ENCODE measurements at regions not wholly inside any gene's neighbourhood (a gene's known extent, or its start where the extent isn't known, plus 50 kb on each side); places are given as distances from the start of the nearest gene placed in this dataset.
A peak's percentile ranks its signal among the peaks of the same experiment; 100 is the strongest.

DNA sequence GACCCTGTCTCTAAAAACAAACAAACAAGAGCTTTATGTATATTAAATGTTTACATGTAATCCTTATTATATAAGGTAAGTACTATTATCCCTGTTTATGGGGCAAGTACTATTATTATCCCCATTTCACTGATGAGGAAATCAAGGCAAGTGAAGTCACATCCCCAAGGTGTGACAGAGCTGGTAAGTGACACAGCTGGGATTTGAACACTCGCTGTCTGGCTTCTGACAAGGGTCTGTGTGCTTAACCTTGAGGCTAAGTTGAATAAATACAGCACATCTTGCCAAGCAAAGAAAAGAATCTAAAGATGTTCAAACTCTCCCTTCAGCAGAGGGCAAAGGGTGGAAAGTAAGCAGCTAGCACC is 167.9 kb upstream of the IRF2BP2 start:
- Mint-ChIP-seq H3K4me1 (no peaks in the 10 kb centered on the region), H3K27ac (no peak overlapping the region), H3K36me3 (no peaks in the 10 kb centered on the region), H3K9me3 (peaks cover 3% of the 10 kb centered on the region), H3K27me3 (ENCODE audit: insufficient read depth, low read depth) (peaks cover 5% of the 10 kb centered on the region), H3K4me3 (no peak overlapping the region)
- H3K9me3 ChIP-seq (ENCODE audit: low read depth) = no peaks in the 10 kb centered on the region
- H3F3A ChIP-seq (ENCODE audit: low read depth) = no peaks in the 10 kb centered on the region
- no peaks in the 10 kb centered on the region for H3K79me2 ChIP-seq (ENCODE audit: low read depth)
- no peak overlapping the region for H3K27ac ChIP-seq
- H3K27me3 ChIP-seq = peaks cover 44% of the 10 kb centered on the region
- no peak overlapping the region for H3K9ac ChIP-seq
- no peak overlapping the region for H3K4me3 ChIP-seq
- no peaks in the 10 kb centered on the region for H4K20me1 ChIP-seq (ENCODE audit: low read depth)
- no peak overlapping the region for H3K4me2 ChIP-seq
- peaks cover 7% of the 10 kb centered on the region for H3K4me1 ChIP-seq
- H2AFZ ChIP-seq (replicated peaks) = no peak overlapping the region
- TF ChIP-seq EZH2phosphoT487 (IDR thresholded peaks at IDR 0.05) (no peak), EZH2 (IDR thresholded peaks at IDR 0.05) (no peak)
- TF ChIP-seq, protein P1, sequence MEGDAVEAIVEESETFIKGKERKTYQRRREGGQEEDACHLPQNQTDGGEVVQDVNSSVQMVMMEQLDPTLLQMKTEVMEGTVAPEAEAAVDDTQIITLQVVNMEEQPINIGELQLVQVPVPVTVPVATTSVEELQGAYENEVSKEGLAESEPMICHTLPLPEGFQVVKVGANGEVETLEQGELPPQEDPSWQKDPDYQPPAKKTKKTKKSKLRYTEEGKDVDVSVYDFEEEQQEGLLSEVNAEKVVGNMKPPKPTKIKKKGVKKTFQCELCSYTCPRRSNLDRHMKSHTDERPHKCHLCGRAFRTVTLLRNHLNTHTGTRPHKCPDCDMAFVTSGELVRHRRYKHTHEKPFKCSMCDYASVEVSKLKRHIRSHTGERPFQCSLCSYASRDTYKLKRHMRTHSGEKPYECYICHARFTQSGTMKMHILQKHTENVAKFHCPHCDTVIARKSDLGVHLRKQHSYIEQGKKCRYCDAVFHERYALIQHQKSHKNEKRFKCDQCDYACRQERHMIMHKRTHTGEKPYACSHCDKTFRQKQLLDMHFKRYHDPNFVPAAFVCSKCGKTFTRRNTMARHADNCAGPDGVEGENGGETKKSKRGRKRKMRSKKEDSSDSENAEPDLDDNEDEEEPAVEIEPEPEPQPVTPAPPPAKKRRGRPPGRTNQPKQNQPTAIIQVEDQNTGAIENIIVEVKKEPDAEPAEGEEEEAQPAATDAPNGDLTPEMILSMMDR (IDR thresholded peaks at IDR 0.05) = no peak
- no peak for DNase-seq (ENCODE audit: low spot score)
- H3K36me3 ChIP-seq = no peaks in the 10 kb centered on the region

DNA sequence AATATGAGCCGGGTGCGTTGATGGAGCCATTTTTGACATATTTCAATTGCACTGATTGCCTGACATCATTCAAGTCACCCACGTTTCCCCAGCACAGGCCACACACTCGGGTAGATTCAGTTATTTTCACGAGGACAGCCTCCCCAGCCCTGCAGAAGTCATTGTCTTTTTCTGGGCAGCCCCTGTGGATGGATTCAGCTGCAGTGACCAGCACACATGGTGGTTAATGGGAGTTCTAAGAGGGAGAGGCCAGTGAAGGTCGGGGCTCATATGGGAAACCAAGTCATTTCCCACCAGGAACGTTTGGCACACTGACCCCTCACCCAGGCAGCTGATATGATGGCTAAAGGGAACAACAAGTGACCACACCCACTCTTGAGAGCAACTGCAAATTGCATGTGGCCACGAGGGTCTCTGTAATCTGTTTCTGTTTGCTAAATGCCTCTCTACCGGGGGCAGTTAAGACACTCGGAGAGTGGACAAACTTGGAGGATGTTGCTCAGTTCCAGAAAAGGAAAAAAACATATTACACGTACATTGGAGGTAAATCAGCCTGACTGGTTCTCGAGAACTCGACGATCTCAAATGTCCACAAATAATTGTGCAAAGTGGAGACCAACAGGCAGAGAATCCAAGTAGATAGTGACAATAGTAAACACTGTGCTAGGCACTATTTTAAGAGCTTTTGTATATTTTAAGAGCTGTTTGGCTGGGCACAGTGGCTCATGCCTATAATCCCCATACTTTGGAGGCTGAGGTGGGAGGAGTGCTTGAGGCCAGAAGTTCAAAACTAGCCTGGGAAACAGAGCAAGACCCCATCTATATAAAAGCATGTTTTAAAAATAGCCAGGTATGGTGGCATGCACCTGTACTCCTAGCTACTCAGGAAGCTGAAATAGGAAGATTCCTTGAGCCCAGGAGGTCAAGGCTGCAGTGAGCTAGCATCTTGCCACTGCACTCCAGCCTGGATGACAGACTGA is 167.2 kb upstream of the IRF2BP2 start:
- Histone ChIP-seq H3F3A (ENCODE audit: low read depth) (no peaks in the 10 kb centered on the region), H2AFZ (replicated peaks) (no peak overlapping the region), H3K4me1 (peaks cover 4% of the 10 kb centered on the region), H3K27ac (no peak overlapping the region), H3K36me3 (no peaks in the 10 kb centered on the region), H4K20me1 (ENCODE audit: low read depth) (no peaks in the 10 kb centered on the region), H3K27me3 (peaks cover 38% of the 10 kb centered on the region), H3K4me3 (no peak overlapping the region), H3K79me2 (ENCODE audit: low read depth) (no peaks in the 10 kb centered on the region), H3K9ac (no peak overlapping the region), H3K4me2 (no peak overlapping the region), H3K9me3 (ENCODE audit: low read depth) (no peaks in the 10 kb centered on the region)
- peaks cover 3% of the 10 kb centered on the region for H3K9me3 Mint-ChIP-seq
- H3K27me3 Mint-ChIP-seq (ENCODE audit: insufficient read depth, low read depth) = peaks cover 5% of the 10 kb centered on the region
- no peak overlapping the region for H3K4me3 Mint-ChIP-seq
- DNase-seq (ENCODE audit: low spot score) = peak; percentile 10
- TF ChIP-seq, protein P1 (IDR thresholded peaks at IDR 0.05) = no peak
- no peaks in the 10 kb centered on the region for H3K36me3 Mint-ChIP-seq
- H3K4me1 Mint-ChIP-seq = peaks cover 4% of the 10 kb centered on the region
- H3K27ac Mint-ChIP-seq = no peak overlapping the region

DNA sequence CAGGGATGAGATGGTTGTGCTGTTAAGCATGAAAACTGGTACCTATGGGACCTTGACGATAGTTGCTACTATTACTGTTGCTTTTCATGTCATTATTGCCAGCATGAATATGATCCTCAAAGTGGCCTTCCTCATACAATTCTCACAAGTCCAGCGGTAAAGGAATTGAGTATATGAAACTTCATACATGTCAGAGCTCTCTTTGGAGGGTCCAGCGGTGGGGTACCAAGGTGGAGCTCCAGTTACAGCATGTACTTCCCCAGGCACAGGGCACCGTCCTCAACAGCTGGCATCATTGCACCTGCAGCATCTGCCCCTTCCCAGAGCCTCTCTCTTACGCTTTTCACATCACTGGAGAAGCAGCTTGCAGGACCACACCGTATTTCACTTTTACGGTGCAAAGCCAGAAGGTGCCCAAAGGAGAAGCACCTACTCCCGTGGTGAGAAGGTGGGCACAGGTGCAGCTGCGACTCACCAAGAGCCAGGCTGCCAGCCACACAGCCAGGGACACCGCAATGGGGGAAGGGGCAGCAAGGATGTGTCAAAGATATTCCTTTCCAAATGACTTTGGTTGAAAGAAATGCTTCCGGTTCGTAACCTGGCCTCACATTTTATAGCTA is 166.4 kb upstream of the IRF2BP2 start:
- no peaks in the 10 kb centered on the region for H3K36me3 Mint-ChIP-seq
- Histone ChIP-seq H3K36me3 (no peaks in the 10 kb centered on the region), H3K27me3 (peaks cover 30% of the 10 kb centered on the region), H4K20me1 (ENCODE audit: low read depth) (no peaks in the 10 kb centered on the region), H3K4me1 (peaks cover 12% of the 10 kb centered on the region), H3K9me3 (ENCODE audit: low read depth) (no peaks in the 10 kb centered on the region), H3K27ac (no peak overlapping the region), H2AFZ (replicated peaks) (no peak overlapping the region), H3K4me2 (no peak overlapping the region), H3K4me3 (no peak overlapping the region), H3K9ac (no peak overlapping the region), H3K79me2 (ENCODE audit: low read depth) (no peaks in the 10 kb centered on the region), H3F3A (ENCODE audit: low read depth) (no peaks in the 10 kb centered on the region)
- TF ChIP-seq EZH2phosphoT487 (IDR thresholded peaks at IDR 0.05) (no peak), EZH2 (IDR thresholded peaks at IDR 0.05) (no peak)
- TF ChIP-seq, protein P1 (IDR thresholded peaks at IDR 0.05) = no peak
- peaks cover 10% of the 10 kb centered on the region for H3K4me1 Mint-ChIP-seq
- no peak for DNase-seq (ENCODE audit: low spot score)
- H3K27ac Mint-ChIP-seq = no peak overlapping the region
- H3K4me3 Mint-ChIP-seq = no peak overlapping the region
- H3K27me3 Mint-ChIP-seq (ENCODE audit: insufficient read depth, low read depth) = peaks cover 5% of the 10 kb centered on the region
- H3K9me3 Mint-ChIP-seq = peaks cover 3% of the 10 kb centered on the region

All from neural progenitor cell (in vitro differentiated cells).